ENCODE measurements at regions not wholly inside any gene's neighbourhood (a gene's known extent, or its start where the extent isn't known, plus 50 kb on each side); places are given as distances from the start of the nearest gene placed in this dataset.
"Not testable (repeated sequence)": the region's sequence is repeated elsewhere in the genome, so short reads cannot be mapped to it uniquely, and the experiment has no call there.

DNA sequence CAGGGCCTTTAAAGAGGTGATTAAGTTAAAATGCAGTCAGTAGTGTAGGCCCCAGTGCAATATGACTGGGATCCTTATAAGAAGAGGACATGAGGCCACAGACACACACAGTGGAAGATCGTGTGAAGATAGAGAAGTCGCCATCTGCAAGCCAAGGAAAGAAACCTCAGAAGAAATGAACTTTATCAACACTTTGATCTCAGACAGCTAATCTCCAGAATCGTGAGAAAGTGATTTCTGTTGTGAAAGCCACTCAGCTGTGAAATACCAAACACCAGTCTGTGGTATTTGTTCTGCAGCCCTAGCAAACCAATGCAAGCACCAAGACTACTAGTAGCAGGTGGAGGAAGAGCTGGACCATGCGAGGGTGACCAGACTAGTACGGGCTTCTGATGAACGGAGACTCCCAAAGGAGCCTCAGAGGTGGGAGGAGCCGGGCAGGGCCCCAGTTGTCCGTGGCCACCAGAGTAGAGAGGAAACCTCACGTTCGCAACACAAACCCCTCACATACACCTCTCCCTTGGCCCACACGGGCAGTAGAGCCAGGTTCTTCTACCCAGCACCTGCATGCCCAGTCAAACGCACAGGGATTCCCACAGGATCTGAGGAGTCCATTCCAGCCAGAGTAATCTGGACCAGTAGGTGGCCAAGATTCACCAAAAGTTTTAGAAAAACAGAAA lies 243.0 kb downstream of the TTC8 start:
- DNase-seq (ENCODE audit: low spot score): no peak

GRCh38 chr14:89078021-89078795 lies 253.8 kb downstream of the TTC8 start:
- DNase-seq (ENCODE audit: low spot score): no peak

DNA sequence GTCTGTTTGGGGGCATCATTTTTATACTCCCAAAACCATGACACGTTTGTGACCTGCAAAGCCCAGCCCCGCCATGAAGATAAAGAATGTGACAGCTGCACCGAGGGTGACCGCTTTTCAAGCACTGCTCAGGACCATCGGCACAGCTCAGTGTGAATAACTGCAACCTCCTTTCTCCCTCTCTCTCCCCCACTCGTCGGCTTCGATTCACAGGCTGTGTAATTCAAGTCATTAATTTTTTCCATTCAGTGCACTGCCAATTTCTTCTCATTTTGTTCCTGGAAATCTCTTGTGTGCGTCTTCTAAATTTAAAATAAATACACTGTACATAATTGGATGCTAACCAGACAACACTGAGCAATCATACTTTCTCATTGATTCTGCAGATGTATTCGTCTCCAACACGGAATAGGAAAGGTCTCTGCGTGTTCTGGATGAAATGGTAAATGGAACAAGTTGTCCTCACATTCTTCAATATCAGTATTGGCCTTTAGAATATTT lies 260.8 kb downstream of the TTC8 start:
- DNase-seq (ENCODE audit: low spot score): no peak

GRCh38 chr14:89085737-89086382 lies 261.4 kb downstream of the TTC8 start:
- no peak for DNase-seq (ENCODE audit: low spot score)

DNA sequence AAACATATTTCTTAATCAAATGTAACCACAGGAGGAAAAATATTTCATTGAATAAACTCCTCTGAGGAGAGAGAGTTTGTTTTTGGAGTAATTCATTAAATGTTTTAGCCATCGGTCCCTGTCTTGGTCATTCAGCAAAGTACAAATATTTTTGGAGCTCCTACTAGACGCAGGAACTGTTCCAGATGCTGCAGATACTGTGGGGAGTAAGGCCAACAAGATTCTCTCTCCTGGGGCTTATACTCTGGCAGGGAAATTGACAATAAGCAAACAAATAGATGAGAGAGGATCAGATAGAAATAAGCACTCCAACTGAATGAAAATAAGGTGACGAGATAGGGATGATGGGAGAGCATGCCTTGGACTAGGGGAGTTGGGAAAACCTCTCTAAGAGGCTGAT lies 264.1 kb downstream of the TTC8 start:
- no peak for DNase-seq (ENCODE audit: low spot score)

- no peak for DNase-seq (ENCODE audit: low spot score)
Measured at GRCh38 chr14:89089330-89089729, 264.9 kb downstream of the TTC8 start.

- DNase-seq (ENCODE audit: low spot score): no peak
Measured at GRCh38 chr14:89091781-89092180, 267.3 kb downstream of the TTC8 start.

DNA sequence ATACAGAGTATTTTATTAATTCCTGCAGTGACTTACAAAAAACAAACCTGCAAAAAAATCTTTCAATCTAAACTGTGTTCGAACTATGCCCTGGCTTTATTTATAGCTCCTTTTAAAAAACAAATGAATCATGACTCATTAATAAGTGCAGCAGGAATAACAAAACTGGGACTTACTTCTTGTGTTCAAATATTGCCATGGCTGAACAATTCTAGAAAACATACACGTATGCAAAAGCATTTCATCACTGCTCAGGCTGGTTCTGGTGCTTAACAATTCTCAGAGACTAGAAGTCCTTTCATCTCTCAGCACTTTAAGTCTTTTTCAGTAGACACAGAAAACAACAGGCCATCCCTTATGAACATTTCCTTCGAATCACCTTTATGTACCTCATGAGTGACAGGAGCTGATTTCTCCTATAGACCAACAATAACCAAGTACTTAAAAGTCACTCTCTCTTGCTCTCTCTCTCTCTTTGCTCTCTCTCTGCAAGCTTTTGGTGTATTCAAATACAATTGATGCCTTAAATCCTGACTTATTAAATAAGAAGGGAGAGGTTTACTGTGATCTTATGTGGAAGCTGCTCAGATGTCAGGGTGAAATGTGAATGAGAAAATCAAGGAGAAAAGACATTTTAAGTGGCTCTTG lies 268.8 kb downstream of the TTC8 start:
- no peak for DNase-seq (ENCODE audit: low spot score)

DNA sequence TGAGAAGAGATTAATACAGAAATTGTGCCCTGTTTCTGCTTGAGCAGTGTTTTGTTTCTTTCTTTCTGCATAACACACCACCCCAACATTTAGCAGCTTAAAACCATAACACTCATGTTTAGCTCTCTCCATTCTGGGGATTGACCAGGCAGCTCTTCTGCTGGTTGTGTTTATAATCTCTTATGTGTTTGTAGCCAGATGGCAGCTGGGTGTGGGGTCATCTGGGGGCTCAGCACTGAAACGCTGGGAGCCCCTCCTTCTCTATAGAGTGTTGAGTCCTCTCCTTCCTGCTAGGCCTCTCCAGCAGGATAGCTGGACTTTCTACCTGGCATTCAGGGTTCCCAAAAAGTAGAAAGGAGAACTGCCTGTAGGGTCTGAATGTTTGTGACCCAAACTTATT lies 270.6 kb downstream of the TTC8 start:
- DNase-seq (ENCODE audit: low spot score): no peak

DNA sequence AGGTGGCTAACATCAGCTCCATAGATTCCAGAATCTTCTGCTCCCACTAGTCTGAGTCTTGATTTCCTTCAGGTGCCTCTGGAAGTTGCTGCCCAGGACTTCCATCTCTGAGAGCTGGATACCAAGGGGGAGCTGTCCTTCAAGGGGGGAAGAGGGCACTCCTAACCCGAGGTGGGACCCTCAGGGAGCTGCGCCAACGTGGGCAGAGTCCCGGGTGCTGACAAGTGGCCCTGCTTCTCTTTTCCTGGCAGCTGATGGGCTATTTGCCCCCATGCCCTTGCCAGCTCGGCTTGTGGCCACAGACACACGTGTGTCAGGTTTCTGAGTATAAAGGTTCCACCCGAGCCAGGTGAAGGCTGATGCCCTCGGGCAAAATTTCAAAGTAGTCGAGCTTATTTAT lies 272.5 kb downstream of the TTC8 start:
- DNase-seq (ENCODE audit: low spot score): no peak

DNA sequence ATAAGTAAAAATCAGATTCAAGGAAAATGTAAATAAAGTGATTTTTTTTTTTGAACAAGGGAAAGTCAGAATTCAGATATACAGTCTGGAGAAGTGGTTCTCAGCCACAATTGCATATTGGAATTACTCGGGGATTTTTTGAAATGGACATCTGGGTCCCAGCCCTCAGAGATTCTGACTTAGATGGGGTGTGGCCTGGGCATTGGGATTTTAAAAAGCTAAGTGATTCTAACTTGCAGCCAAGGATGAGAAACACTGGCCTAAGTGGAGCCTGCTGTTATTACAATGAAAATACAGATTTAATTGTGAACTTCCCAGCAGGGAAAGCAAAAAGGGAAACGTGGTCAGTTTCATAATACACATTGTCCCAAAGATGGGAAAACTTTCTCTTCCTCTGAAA lies 273.8 kb downstream of the TTC8 start:
- no peak for DNase-seq (ENCODE audit: low spot score)

- DNase-seq (ENCODE audit: low spot score): not testable (repeated sequence)
Measured at GRCh38 chr14:89104171-89104817, 279.8 kb downstream of the TTC8 start.

GRCh38 chr14:89104861-89105260 lies 280.4 kb downstream of the TTC8 start:
- DNase-seq (ENCODE audit: low spot score): not testable (repeated sequence)
